Large intestine (tissue), 3 donors: ENCODE measurements at regions not wholly inside any gene's neighbourhood (a gene's known extent, or its start where the extent isn't known, plus 50 kb on each side); places are given as distances from the start of the nearest gene placed in this dataset.

Source experiments
- DNase-seq, 2 donors: peaks; one replicate each; pipeline versions ENCODE4 v3.0.0 to v3.0.0-alpha.2; 2013
- H3K27ac ChIP-seq: one replicate; pipeline ENCODE4 v1.5.1; 2013; ENCODE audit warnings: low read length
- H3K27me3 ChIP-seq: 2 replicates; pipeline ENCODE4 v1.6.1; 2013; ENCODE audit warnings: low read length; ENCODE audit not compliant: control insufficient read depth, insufficient read depth
- H3K36me3 ChIP-seq: 2 replicates; pipeline ENCODE4 v1.6.1; 2013; ENCODE audit warnings: low read length; ENCODE audit not compliant: control insufficient read depth, insufficient read depth
- H3K4me1 ChIP-seq: one replicate; pipeline ENCODE4 v1.6.1; 2013; ENCODE audit warnings: low read length; ENCODE audit not compliant: control insufficient read depth, insufficient read depth
- H3K4me3 ChIP-seq: one replicate; pipeline ENCODE4 v1.5.1; 2013; ENCODE audit warnings: low read length
- H3K9me3 ChIP-seq: one replicate; pipeline ENCODE4 v1.6.1; 2013; ENCODE audit warnings: mild to moderate bottlenecking, low read depth, low read length, moderate library complexity; ENCODE audit not compliant: control insufficient read depth
- WGBS: methylation state at CpG from one replicate; pipeline ENCODE4 v1.1.5; 2013; ENCODE audit warnings: low lambda C conversion rate; ENCODE audit not compliant: insufficient coverage; 5-methylcytosine and 5-hydroxymethylcytosine counted together

- WGBS = no CpG with 5 or more reads among the region's 7 CpGs
- peaks cover 8% of the 10 kb centered on the region for H3K27me3 ChIP-seq
- DNase-seq = no peak
- H3K9me3 ChIP-seq = no peaks in the 10 kb centered on the region
- H3K4me3 ChIP-seq = no peak overlapping the region
- H3K27ac ChIP-seq = no peak overlapping the region
- no peaks in the 10 kb centered on the region for H3K36me3 ChIP-seq
- no peaks in the 10 kb centered on the region for H3K4me1 ChIP-seq
Measured at GRCh38 chr10:128432011-128432410, 305.8 kb upstream of the MKI67 start.

- H3K4me3 ChIP-seq = no peak overlapping the region
- H3K4me1 ChIP-seq = no peaks in the 10 kb centered on the region
- no peak overlapping the region for H3K27ac ChIP-seq
- no peak for DNase-seq
- peaks cover 8% of the 10 kb centered on the region for H3K27me3 ChIP-seq
- H3K36me3 ChIP-seq = no peaks in the 10 kb centered on the region
- WGBS = no CpG with 5 or more reads among the region's 6 CpGs
- H3K9me3 ChIP-seq = no peaks in the 10 kb centered on the region
Measured at GRCh38 chr10:128432423-128432822, 306.2 kb upstream of the MKI67 start.

- 71% methylated on average over 3 of the region's 6 CpGs for WGBS
- H3K27me3 ChIP-seq = no peaks in the 10 kb centered on the region
- H3K4me3 ChIP-seq = no peak overlapping the region
Measured at GRCh38 chr10:128435811-128436210, 309.6 kb upstream of the MKI67 start.

GRCh38 chr10:128437786-128438345, 311.6 kb upstream of the MKI67 start:
- WGBS = 100% methylated on average over 1 of the region's 13 CpGs
- peaks cover 15% of the 10 kb centered on the region for H3K4me1 ChIP-seq
- H3K36me3 ChIP-seq = no peaks in the 10 kb centered on the region
- DNase-seq = peak in 1 of 2 donors; percentile 32
- H3K27me3 ChIP-seq = no peaks in the 10 kb centered on the region
- H3K9me3 ChIP-seq = peaks cover 8% of the 10 kb centered on the region
- H3K27ac ChIP-seq = no peak overlapping the region
- no peak overlapping the region for H3K4me3 ChIP-seq

More at GRCh38 chr10:128435811-128436210, 309.6 kb upstream of the MKI67 start:
- Histone ChIP-seq H3K9me3 (peaks cover 2% of the 10 kb centered on the region), H3K27ac (no peak overlapping the region), H3K4me1 (peaks cover 10% of the 10 kb centered on the region), H3K36me3 (no peaks in the 10 kb centered on the region)
- no peak for DNase-seq

GRCh38 chr10:128438417-128439063, 312.3 kb upstream of the MKI67 start:
- WGBS = 100% methylated on average over 7 of the region's 16 CpGs
- no peak overlapping the region for H3K4me3 ChIP-seq
- H3K27me3 ChIP-seq = no peaks in the 10 kb centered on the region
- peaks cover 15% of the 10 kb centered on the region for H3K4me1 ChIP-seq
- peaks cover 8% of the 10 kb centered on the region for H3K9me3 ChIP-seq
- DNase-seq = no peak
- no peak overlapping the region for H3K27ac ChIP-seq
- H3K36me3 ChIP-seq = no peaks in the 10 kb centered on the region

GRCh38 chr10:128440513-128441160, 314.4 kb upstream of the MKI67 start:
- H3K27me3 ChIP-seq = no peaks in the 10 kb centered on the region
- WGBS = no CpG with 5 or more reads among the region's 11 CpGs
- peak overlapping the region; percentile 72 for H3K27ac ChIP-seq
- peaks cover 15% of the 10 kb centered on the region for H3K4me1 ChIP-seq
- H3K4me3 ChIP-seq = no peak overlapping the region
- peaks cover 8% of the 10 kb centered on the region for H3K9me3 ChIP-seq
- H3K36me3 ChIP-seq = no peaks in the 10 kb centered on the region
- DNase-seq = peak; percentile 89 to 91

GRCh38 chr10:128443925-128444518, 317.8 kb upstream of the MKI67 start:
- Histone ChIP-seq H3K27me3 (no peaks in the 10 kb centered on the region), H3K27ac (peak overlapping the region; percentile 24), H3K4me3 (no peak overlapping the region), H3K36me3 (no peaks in the 10 kb centered on the region), H3K9me3 (peaks cover 8% of the 10 kb centered on the region), H3K4me1 (peaks cover 15% of the 10 kb centered on the region)
- WGBS = 58% methylated on average over 2 of the region's 3 CpGs
- peak; percentile 36 to 65 for DNase-seq

GRCh38 chr10:128448796-128449195, 322.6 kb upstream of the MKI67 start:
- peaks cover 2% of the 10 kb centered on the region for H3K9me3 ChIP-seq
- no peaks in the 10 kb centered on the region for H3K27me3 ChIP-seq
- DNase-seq = no peak
- no peaks in the 10 kb centered on the region for H3K4me1 ChIP-seq
- no peaks in the 10 kb centered on the region for H3K36me3 ChIP-seq
- 100% methylated on average over 2 of the region's 5 CpGs for WGBS
- H3K4me3 ChIP-seq = no peak overlapping the region
- no peak overlapping the region for H3K27ac ChIP-seq

GRCh38 chr10:128451879-128452278, 325.7 kb upstream of the MKI67 start:
- Histone ChIP-seq H3K9me3 (peaks cover 2% of the 10 kb centered on the region), H3K27me3 (peaks cover 2% of the 10 kb centered on the region), H3K4me1 (no peaks in the 10 kb centered on the region), H3K27ac (no peak overlapping the region), H3K36me3 (no peaks in the 10 kb centered on the region), H3K4me3 (no peak overlapping the region)
- DNase-seq = no peak
- no CpG with 5 or more reads among the region's 3 CpGs for WGBS

- no peak overlapping the region for H3K4me3 ChIP-seq
- no peak for DNase-seq
- H3K4me1 ChIP-seq = no peaks in the 10 kb centered on the region
- no CpG with 5 or more reads among the region's 7 CpGs for WGBS
- H3K9me3 ChIP-seq = no peaks in the 10 kb centered on the region
- H3K27ac ChIP-seq = no peak overlapping the region
- peaks cover 2% of the 10 kb centered on the region for H3K27me3 ChIP-seq
- no peaks in the 10 kb centered on the region for H3K36me3 ChIP-seq
Measured at GRCh38 chr10:128456271-128456670, 330.0 kb upstream of the MKI67 start.
